HG02610 (cell line): ENCODE measurements at regions not wholly inside any gene's neighbourhood (a gene's known extent, or its start where the extent isn't known, plus 50 kb on each side); places are given as distances from the start of the nearest gene placed in this dataset.
A peak's percentile ranks its signal among the peaks of the same experiment; 100 is the strongest.
"Not testable (repeated sequence)": the region's sequence is repeated elsewhere in the genome, so short reads cannot be mapped to it uniquely, and the experiment has no call there.

ENCODE experiments used
- ATAC-seq: cut with Tn5 transposase; IDR thresholded peaks from one replicate; pipeline ENCODE4 v1.9.1; 2021; ENCODE audit warnings: mild to moderate bottlenecking, moderate library complexity; ENCODE audit not compliant: unreplicated experiment

- ATAC-seq: no peak
Observed at GRCh38 chr3:40745381-40746106, 220.8 kb downstream of the ZNF621 start.

GRCh38 chr3:40751666-40752065 lies 226.9 kb downstream of the ZNF621 start:
- ATAC-seq: no peak

DNA sequence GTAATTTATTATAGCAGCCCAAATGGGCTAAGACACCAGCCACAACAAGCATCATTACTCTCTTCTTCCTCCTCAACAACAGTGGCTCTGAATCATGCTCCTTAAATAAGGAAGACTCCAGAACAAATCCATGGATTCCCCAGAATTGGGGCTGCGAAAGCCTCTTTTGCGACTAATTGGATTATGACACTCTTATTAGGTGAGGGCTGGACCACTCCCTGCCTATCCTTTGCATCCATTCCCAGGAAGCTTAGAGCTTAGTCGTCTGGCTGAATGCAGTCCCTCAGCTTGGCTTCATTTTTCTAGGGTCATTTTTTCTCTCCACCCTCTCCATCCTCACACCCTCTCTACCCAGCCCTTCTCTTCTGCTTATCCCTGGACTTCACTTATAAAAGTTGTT lies 227.7 kb downstream of the ZNF621 start:
- ATAC-seq: no peak

GRCh38 chr3:40753291-40753770 lies 228.6 kb downstream of the ZNF621 start:
- ATAC-seq: no peak

DNA sequence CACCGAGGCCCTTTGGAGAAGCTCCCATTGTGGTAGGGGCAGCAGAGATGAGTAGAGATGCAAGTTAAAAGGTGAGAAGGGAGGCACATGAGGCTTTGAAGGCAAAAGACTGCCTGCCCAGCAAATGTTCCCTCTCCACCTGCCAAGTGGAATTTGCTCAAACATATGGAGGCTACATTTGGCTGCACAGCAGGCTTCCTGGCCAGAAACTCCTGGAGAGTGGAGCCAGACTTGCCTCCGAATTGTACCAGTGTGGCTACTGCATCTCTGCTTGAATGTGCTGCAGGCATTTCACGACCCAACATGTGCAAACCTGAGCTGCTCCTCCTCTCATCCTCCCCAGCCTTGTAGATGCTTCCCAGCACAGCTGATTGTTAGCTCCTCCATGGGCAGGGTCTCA lies 229.2 kb downstream of the ZNF621 start:
- no peak for ATAC-seq

DNA sequence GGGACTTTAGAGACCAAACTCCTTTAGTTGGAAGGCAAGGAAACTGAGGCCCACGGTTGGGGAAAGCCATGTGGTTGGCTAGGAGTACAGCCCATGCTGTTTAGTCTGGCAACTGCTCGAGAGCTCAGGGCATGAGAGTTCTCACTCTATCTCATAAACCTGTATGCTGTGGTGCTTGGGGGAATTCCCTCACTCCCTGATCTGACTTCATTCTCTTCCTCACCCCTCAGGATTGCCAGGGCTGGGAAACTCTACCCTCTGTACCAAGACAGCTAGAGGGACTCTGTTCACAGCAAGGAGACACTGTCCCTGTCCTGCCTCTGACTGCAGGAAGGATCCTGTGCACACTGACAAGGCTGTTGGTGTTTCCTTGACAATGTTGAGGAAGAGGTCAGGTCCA lies 230.2 kb downstream of the ZNF621 start:
- peak; percentile 62 for ATAC-seq

GRCh38 chr3:40756500-40756899 lies 231.7 kb downstream of the ZNF621 start:
- ATAC-seq: no peak

GRCh38 chr3:40762771-40763170 lies 238.0 kb downstream of the ZNF621 start:
- ATAC-seq: not testable (repeated sequence)

- ATAC-seq: no peak
Observed at GRCh38 chr3:40763807-40764206, 239.0 kb downstream of the ZNF621 start.

DNA sequence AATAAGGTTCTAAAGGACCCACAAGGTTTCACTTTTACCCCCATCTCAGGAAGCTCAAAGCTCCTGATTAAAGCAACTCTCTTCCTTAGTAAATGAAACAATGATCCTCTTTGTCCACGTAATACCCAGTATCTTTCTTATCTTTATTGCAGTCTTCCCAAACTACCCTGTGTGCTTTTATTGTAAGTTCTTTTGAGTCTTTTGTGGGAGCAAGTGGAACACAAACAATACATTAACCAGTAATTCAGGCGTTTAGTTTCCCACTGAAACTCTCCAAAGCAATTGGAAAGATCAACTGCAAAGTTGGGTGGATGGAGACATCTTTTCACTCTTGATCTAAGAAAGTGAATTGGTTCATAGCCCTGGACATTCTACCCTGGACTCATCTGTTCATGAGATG lies 240.0 kb downstream of the ZNF621 start:
- no peak for ATAC-seq

GRCh38 chr3:40765884-40766283 lies 241.1 kb downstream of the ZNF621 start:
- peak; percentile 85 for ATAC-seq

GRCh38 chr3:40766396-40766795 lies 241.6 kb downstream of the ZNF621 start:
- peak; percentile 42 for ATAC-seq

DNA sequence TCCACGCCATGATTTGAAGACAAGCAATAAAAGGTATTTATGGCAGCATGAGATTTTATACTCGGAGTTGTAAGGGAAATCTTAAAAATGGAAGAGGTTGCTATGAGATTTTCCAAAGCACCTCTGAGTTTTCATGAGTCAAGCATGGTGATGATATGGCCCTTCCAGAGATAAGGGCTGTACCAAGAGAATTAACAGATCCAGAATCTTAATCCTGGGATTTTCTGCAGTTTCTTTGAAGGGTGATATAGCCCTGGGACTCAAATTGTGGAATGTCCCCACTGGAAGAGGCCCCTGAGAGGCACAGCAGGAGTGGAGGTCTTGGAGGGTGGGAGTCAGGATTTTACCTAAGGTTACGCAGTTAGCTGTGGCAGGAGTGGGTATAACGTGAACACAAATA lies 243.3 kb downstream of the ZNF621 start:
- ATAC-seq: no peak

DNA sequence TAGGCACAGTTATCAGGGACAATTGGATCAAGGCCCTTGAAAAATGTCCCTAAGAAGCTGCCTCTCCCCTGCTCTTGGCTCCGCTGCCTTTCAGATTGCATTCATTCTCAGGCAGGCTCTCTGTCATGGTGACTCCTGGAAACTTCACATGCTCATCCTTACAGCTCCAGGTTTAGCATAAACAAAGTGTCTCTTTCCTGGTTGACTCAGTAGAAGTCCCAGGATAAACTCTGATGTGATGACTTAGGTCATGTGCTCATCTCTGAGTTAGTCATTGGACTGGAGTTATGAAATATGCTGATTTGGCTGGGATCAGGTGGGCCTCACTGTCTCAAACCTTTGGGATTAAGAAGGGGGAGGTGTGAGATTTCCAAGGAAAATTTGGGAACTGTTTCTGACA lies 243.8 kb downstream of the ZNF621 start:
- ATAC-seq: no peak

DNA sequence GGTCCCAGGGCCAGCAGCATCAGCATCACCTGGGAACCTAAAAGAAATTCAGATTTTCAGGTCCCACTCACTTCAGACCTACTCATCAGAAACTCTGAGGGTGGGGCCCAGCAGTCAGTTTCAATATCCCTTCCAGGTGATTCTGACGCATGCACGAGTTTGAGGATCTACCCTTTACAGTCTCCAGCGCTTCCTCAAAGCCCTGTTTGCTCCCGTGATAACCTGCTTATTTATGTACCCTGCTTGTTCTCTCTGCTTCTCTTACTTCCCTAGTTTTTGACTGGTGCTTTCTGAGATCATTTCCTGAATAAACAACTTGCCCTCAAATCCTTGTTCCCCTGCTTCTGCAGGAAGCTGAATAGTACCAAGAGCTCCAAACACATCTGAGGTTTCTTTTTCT lies 245.3 kb downstream of the ZNF621 start:
- ATAC-seq: no peak

GRCh38 chr3:40771112-40771511 lies 246.4 kb downstream of the ZNF621 start:
- no peak for ATAC-seq

- ATAC-seq: no peak
Observed at GRCh38 chr3:40779039-40779438, 254.3 kb downstream of the ZNF621 start.

GRCh38 chr3:40780291-40780924 lies 255.6 kb downstream of the ZNF621 start:
- ATAC-seq: no peak

DNA sequence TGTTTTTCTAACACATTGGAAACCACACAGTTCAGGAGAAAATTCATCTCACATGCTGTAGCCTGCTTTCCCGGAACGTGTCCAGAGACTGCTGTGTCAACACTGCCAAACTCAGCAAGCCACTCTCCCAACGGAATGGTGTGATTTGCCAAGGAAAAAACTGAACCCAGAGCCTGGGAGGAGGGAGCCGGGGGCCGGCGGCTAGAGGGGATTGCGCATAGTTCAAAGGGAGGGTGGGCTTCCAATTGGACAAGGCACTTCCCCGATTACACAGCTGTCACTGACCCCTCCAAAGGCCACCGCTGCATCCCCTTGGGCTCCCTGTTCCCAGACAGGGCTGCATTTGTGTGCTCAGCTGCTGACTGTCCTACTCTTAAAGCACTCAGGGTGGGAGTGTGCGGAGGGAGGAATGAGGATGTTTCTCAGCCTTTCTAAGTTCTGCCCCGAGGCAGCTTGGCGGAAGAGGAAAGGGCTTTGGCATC lies 256.2 kb downstream of the ZNF621 start:
- ATAC-seq: no peak

DNA sequence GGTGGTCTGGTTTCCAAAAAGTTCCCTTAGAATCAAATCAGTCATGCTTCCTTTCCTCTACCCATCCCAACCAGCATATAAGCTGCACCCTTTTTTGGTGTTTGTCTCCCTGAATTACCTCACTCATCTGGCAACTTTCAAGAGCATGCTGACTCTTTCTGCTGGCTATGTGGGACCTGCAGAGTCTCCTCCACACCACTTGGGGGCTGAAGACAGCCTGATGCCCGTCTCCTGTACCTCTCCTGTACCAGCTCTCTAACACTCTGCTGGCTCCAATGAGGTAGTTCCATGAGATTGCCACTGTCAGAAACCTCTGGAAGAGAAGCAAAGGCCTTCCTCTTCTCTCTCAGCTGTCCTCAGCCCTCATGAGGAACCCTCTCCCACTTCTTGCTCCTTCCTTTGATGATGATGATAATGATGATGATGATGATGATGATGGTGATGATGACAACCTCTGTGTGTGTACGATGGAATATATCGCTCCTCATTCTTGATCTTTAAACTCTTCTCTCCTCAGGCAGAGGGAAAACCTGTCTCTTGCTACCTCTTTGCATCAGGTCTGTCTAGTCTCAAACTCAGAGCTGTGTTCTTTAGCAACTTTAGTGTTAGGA lies 257.5 kb downstream of the ZNF621 start:
- ATAC-seq: peak; percentile 48

- no peak for ATAC-seq
Observed at GRCh38 chr3:40790746-40791145, 266.0 kb downstream of the ZNF621 start.

GRCh38 chr3:40793730-40794129 lies 269.0 kb downstream of the ZNF621 start:
- no peak for ATAC-seq
